ENCODE measurements at regions not wholly inside any gene's neighbourhood (a gene's known extent, or its start where the extent isn't known, plus 50 kb on each side); places are given as distances from the start of the nearest gene placed in this dataset.

DNA sequence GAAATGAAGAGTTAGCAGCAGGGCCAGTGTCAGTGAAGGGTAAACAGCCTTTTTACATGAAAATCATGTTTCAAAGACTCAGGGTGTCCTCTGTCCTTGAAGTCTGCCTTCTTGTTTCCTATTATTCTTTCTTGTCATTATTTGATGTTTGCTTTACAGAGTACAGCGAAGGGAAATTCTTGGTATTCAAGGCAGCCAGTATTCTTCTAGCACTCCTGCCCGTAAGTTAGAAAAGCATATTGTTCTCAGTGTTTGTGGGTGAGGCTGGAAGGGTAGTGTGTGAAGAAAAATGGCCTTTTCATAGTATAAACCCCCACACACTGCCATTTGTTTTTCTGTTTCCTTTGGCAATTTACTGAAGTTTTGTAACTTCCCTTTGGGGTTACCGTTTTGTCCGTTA, 217.3 kb upstream of the NAV3 start:
- TF ChIP-seq, protein P1, sequence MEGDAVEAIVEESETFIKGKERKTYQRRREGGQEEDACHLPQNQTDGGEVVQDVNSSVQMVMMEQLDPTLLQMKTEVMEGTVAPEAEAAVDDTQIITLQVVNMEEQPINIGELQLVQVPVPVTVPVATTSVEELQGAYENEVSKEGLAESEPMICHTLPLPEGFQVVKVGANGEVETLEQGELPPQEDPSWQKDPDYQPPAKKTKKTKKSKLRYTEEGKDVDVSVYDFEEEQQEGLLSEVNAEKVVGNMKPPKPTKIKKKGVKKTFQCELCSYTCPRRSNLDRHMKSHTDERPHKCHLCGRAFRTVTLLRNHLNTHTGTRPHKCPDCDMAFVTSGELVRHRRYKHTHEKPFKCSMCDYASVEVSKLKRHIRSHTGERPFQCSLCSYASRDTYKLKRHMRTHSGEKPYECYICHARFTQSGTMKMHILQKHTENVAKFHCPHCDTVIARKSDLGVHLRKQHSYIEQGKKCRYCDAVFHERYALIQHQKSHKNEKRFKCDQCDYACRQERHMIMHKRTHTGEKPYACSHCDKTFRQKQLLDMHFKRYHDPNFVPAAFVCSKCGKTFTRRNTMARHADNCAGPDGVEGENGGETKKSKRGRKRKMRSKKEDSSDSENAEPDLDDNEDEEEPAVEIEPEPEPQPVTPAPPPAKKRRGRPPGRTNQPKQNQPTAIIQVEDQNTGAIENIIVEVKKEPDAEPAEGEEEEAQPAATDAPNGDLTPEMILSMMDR (tag by site-specific recombination; IDR thresholded peaks at IDR 0.05): no peak
- TF ChIP-seq HOXA7 (CRISPR knock-in tag; IDR thresholded peaks at IDR 0.05; ENCODE audit: borderline replicate concordance) (no peak), ZBTB20 (tag by site-specific recombination; IDR thresholded peaks at IDR 0.05) (no peak), MYNN (tag by site-specific recombination; IDR thresholded peaks at IDR 0.05; ENCODE audit: borderline replicate concordance) (no peak)
- TF ChIP-seq, protein P2, sequence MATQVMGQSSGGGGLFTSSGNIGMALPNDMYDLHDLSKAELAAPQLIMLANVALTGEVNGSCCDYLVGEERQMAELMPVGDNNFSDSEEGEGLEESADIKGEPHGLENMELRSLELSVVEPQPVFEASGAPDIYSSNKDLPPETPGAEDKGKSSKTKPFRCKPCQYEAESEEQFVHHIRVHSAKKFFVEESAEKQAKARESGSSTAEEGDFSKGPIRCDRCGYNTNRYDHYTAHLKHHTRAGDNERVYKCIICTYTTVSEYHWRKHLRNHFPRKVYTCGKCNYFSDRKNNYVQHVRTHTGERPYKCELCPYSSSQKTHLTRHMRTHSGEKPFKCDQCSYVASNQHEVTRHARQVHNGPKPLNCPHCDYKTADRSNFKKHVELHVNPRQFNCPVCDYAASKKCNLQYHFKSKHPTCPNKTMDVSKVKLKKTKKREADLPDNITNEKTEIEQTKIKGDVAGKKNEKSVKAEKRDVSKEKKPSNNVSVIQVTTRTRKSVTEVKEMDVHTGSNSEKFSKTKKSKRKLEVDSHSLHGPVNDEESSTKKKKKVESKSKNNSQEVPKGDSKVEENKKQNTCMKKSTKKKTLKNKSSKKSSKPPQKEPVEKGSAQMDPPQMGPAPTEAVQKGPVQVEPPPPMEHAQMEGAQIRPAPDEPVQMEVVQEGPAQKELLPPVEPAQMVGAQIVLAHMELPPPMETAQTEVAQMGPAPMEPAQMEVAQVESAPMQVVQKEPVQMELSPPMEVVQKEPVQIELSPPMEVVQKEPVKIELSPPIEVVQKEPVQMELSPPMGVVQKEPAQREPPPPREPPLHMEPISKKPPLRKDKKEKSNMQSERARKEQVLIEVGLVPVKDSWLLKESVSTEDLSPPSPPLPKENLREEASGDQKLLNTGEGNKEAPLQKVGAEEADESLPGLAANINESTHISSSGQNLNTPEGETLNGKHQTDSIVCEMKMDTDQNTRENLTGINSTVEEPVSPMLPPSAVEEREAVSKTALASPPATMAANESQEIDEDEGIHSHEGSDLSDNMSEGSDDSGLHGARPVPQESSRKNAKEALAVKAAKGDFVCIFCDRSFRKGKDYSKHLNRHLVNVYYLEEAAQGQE (tag by site-specific recombination; IDR thresholded peaks at IDR 0.05): no peak

All from HEK293 (cell line).